Vagina (tissue), 2 donors: ENCODE measurements at regions not wholly inside any gene's neighbourhood (a gene's known extent, or its start where the extent isn't known, plus 50 kb on each side); places are given as distances from the start of the nearest gene placed in this dataset.

Experiments
- CTCF ChIP-seq, 3 experiments: fragments of 450-650 bp in 2 of 3; fragments of 200-600 bp in 1 of 3; sonication (generic) in 1 of 3; IDR thresholded peaks; one replicate each; pipeline ENCODE4 v1.5.1; 2017 to 2019; ENCODE audit warnings: antibody characterized with exemption in 3 of 3, mild to moderate bottlenecking in 2 of 3, moderate library complexity in 2 of 3
- POLR2A ChIP-seq, 2 donors: fragments of 450-650 bp; IDR thresholded peaks; one replicate each; pipeline ENCODE4 v1.6.1; 2017; ENCODE audit warnings: antibody characterized with exemption in 2 of 2, mild to moderate bottlenecking in 2 of 2, moderate library complexity in 2 of 2

GRCh38 chr4:135225551-135225950, 1024.0 kb upstream of the PABPC4L start:
- TF ChIP-seq CTCF (IDR thresholded peaks at IDR 0.05), result no peak
- no peak for TF ChIP-seq POLR2A (IDR thresholded peaks at IDR 0.05)
